Right atrium auricular region (tissue), 2 donors: ENCODE measurements at regions not wholly inside any gene's neighbourhood (a gene's known extent, or its start where the extent isn't known, plus 50 kb on each side); places are given as distances from the start of the nearest gene placed in this dataset.

Source experiments
- DNase-seq: peaks from one replicate; pipeline ENCODE4 v3.0.0-alpha.2; 2019; ENCODE audit warnings: low spot score
- H3K27ac ChIP-seq, 2 donors: fragments of 200-600 bp; sonication (generic); 1 replicate in 1 of 2; 2 replicates in 1 of 2; pipeline ENCODE4 v1.5.1; 2016 to 2019
- H3K27me3 ChIP-seq, 2 donors: fragments of 200-600 bp; sonication (generic); one replicate each; pipeline versions ENCODE4 v1.5.1 to v1.6.0; 2017 to 2019
- H3K36me3 ChIP-seq: fragments of 200-600 bp; sonication (generic); one replicate; pipeline ENCODE4 v1.5.1; 2016
- H3K4me1 ChIP-seq, 2 donors: fragments of 200-600 bp; sonication (generic); one replicate each; pipeline versions ENCODE4 v1.5.1 to v1.6.0; 2017 to 2019
- H3K4me3 ChIP-seq, 2 donors: fragments of 200-600 bp; sonication (generic); 1 replicate in 1 of 2; 2 replicates in 1 of 2; pipeline ENCODE4 v1.5.1; 2017 to 2019; ENCODE audit warnings: mild to moderate bottlenecking in 1 of 2, moderate library complexity in 1 of 2
- H3K9me3 ChIP-seq, 2 donors: fragments of 200-600 bp; sonication (generic); one replicate each; pipeline ENCODE4 v1.5.1; 2019
- TF ChIP-seq, protein P1 (sequence below), 2 donors: fragments of 200-600 bp; sonication (generic); IDR thresholded peaks; one replicate each; pipeline ENCODE4 v1.5.1; 2019; ENCODE audit warnings: antibody characterized with exemption in 2 of 2

DNA sequence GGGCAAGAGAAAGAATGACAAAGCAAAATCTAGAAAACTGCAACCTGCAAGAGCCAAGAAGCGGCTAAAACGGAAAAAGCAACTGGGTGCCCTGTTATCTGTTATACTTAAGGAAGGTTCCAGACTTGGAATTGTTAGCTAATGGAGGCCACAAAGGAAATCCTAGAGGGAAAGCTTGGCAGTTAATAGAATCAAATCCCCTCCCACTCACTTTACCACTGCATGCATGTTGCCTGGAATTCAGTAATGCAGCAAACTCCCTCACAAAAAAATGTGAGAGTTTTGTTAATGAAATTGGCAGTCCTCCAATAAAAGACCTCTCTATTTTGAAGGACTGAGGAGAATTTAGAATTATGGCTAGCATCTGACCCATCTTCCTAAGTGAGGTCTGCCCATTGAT lies 164.2 kb upstream of the SOX5 start:
- Histone ChIP-seq H3K9me3 (no peaks in the 10 kb centered on the region), H3K4me3 (no peak overlapping the region), H3K27me3 (no peaks in the 10 kb centered on the region), H3K36me3 (no peaks in the 10 kb centered on the region), H3K27ac (no peak overlapping the region), H3K4me1 (no peaks in the 10 kb centered on the region)
- no peak for DNase-seq
- TF ChIP-seq, protein P1, sequence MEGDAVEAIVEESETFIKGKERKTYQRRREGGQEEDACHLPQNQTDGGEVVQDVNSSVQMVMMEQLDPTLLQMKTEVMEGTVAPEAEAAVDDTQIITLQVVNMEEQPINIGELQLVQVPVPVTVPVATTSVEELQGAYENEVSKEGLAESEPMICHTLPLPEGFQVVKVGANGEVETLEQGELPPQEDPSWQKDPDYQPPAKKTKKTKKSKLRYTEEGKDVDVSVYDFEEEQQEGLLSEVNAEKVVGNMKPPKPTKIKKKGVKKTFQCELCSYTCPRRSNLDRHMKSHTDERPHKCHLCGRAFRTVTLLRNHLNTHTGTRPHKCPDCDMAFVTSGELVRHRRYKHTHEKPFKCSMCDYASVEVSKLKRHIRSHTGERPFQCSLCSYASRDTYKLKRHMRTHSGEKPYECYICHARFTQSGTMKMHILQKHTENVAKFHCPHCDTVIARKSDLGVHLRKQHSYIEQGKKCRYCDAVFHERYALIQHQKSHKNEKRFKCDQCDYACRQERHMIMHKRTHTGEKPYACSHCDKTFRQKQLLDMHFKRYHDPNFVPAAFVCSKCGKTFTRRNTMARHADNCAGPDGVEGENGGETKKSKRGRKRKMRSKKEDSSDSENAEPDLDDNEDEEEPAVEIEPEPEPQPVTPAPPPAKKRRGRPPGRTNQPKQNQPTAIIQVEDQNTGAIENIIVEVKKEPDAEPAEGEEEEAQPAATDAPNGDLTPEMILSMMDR (IDR thresholded peaks at IDR 0.05), result no peak

GRCh38 chr12:24111616-24112015 lies 162.1 kb upstream of the SOX5 start:
- H3K9me3 ChIP-seq, result no peaks in the 10 kb centered on the region
- H3K27me3 ChIP-seq, result no peaks in the 10 kb centered on the region
- H3K4me3 ChIP-seq, result no peak overlapping the region
- TF ChIP-seq, protein P1 (IDR thresholded peaks at IDR 0.05), result no peak
- no peaks in the 10 kb centered on the region for H3K36me3 ChIP-seq
- no peak for DNase-seq
- no peak overlapping the region for H3K27ac ChIP-seq
- no peaks in the 10 kb centered on the region for H3K4me1 ChIP-seq

GRCh38 chr12:24111086-24111485 lies 161.6 kb upstream of the SOX5 start:
- H3K27ac ChIP-seq, result no peak overlapping the region
- TF ChIP-seq, protein P1 (IDR thresholded peaks at IDR 0.05), result no peak
- H3K4me3 ChIP-seq, result no peak overlapping the region
- H3K36me3 ChIP-seq, result no peaks in the 10 kb centered on the region
- DNase-seq, result no peak
- no peaks in the 10 kb centered on the region for H3K9me3 ChIP-seq
- H3K4me1 ChIP-seq, result no peaks in the 10 kb centered on the region
- H3K27me3 ChIP-seq, result no peaks in the 10 kb centered on the region

DNA sequence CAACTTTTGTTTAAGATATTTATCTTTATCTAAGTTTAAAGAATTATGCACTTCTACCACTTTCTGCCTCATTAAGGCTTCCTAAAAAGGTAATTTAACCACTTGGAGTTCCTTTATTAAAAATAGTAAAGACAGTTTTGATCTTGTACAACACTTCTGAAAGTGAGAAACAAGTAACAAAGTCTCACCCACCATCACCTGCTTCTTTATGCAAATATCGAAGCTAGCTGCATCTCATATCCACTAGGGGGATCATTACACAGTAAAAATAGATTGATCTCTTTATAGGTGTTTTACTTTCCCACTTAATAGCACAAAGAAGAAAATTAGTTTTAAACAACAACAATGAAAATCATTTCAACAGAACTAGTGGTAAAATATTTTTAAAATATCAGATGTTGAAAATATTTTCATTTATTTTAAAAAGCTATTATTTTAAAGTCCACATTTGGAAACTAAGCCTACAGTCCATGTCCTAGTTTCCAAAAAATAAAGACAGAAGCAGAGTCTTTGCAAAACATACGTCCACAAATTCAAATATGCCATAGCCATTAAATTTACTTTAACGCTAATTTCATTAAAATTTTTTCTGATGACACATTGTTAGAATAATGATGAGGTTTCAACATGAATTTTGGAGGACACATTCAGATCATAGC lies 160.0 kb upstream of the SOX5 start:
- H3K9me3 ChIP-seq, result peaks cover 0 to 3% of the 10 kb centered on the region in 2 donors
- no peak overlapping the region for H3K27ac ChIP-seq
- H3K4me1 ChIP-seq, result no peaks in the 10 kb centered on the region
- no peaks in the 10 kb centered on the region for H3K36me3 ChIP-seq
- DNase-seq, result no peak
- TF ChIP-seq, protein P1 (IDR thresholded peaks at IDR 0.05), result peak; percentile 29 to 65
- no peaks in the 10 kb centered on the region for H3K27me3 ChIP-seq
- H3K4me3 ChIP-seq, result no peak overlapping the region

DNA sequence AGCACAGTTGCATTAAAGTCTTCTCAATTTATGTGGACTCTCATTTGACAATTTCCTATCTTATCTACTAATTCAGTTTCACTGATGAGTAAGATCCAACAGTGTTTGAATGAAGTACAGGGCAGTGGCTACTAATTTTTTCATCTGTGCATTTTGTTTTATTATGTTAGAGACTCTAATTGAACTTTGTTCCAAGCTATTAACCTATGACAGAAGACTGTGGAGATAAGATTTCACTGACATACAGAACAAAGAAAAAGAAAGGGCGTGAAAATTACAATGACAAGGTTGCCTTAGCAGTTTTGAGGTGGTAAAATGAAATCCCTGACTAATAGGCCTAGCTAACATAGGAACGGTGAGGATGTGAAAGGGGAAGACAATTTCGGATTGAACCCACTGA lies 153.2 kb upstream of the SOX5 start:
- Histone ChIP-seq H3K4me1 (no peaks in the 10 kb centered on the region), H3K27ac (no peak overlapping the region), H3K9me3 (peaks cover 0 to 8% of the 10 kb centered on the region in 2 donors), H3K27me3 (no peaks in the 10 kb centered on the region), H3K36me3 (no peaks in the 10 kb centered on the region), H3K4me3 (no peak overlapping the region)
- TF ChIP-seq, protein P1 (IDR thresholded peaks at IDR 0.05), result no peak
- no peak for DNase-seq

DNA sequence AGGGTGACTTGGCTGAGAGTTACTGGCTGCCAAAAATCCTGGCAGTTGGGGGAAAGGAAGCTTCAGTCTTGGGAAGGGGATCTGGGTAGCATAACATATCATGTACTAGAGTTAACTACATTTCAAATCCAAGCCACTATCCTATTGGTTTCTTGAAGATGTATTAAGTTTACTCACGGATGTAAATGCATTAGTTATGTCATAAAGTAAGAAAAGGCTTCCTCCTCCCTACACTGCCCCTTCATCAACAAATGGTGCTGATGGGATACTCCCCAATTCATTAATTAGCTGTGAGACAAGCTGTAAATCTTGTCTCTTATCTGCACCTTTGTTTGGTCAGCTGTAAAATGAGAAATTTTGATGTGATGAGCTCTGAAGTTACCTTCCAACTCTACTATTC lies 150.1 kb upstream of the SOX5 start:
- no peak overlapping the region for H3K27ac ChIP-seq

More for the DNA sequence above, 150.1 kb upstream of the SOX5 start:
- DNase-seq, result no peak
- Histone ChIP-seq H3K9me3 (peaks cover 0 to 6% of the 10 kb centered on the region in 2 donors), H3K27me3 (no peaks in the 10 kb centered on the region), H3K4me3 (no peak overlapping the region), H3K36me3 (no peaks in the 10 kb centered on the region), H3K4me1 (no peaks in the 10 kb centered on the region)
- TF ChIP-seq, protein P1 (IDR thresholded peaks at IDR 0.05), result no peak
